ENCODE measurements at regions not wholly inside any gene's neighbourhood (a gene's known extent, or its start where the extent isn't known, plus 50 kb on each side); places are given as distances from the start of the nearest gene placed in this dataset.

- TF ChIP-seq POLR2A (IDR thresholded peaks at IDR 0.05) (no peak), CTCF (IDR thresholded peaks at IDR 0.05) (no peak)
Observed at GRCh38 chr3:55205990-55206389, 278.1 kb upstream of the LRTM1 start.
